ENCODE measurements at regions not wholly inside any gene's neighbourhood (a gene's known extent, or its start where the extent isn't known, plus 50 kb on each side); places are given as distances from the start of the nearest gene placed in this dataset.

GRCh38 chr4:124055896-124056295 lies 656.6 kb downstream of the ANKRD50 start:
- no peaks in the 10 kb centered on the region for H3K36me3 ChIP-seq
- no peak for ATAC-seq
- H3K4me1 ChIP-seq: peaks cover 15% of the 10 kb centered on the region
- H3K9me3 ChIP-seq: no peaks in the 10 kb centered on the region
- H3K4me3 ChIP-seq: no peak overlapping the region
- no peak overlapping the region for H3K27ac ChIP-seq
- intact Hi-C loops (cut with DNase I): no loop called here
- H3K27me3 ChIP-seq (ENCODE audit: low read depth): no peaks in the 10 kb centered on the region
- DNase-seq: no peak
- TF ChIP-seq CTCF (IDR thresholded peaks at IDR 0.05): no peak

GRCh38 chr4:124060261-124060918 lies 652.1 kb downstream of the ANKRD50 start:
- Histone ChIP-seq H3K27ac (peak overlapping the region; percentile 75), H3K9me3 (no peaks in the 10 kb centered on the region), H3K4me1 (peaks cover 27% of the 10 kb centered on the region), H3K4me3 (no peak overlapping the region), H3K27me3 (ENCODE audit: low read depth) (no peaks in the 10 kb centered on the region), H3K36me3 (no peaks in the 10 kb centered on the region)
- ATAC-seq: peak; percentile 74 to 86
- no peak for TF ChIP-seq CTCF (IDR thresholded peaks at IDR 0.05)
- no peak for DNase-seq
- intact Hi-C loops (cut with DNase I): no loop called here

GRCh38 chr4:124061413-124061812 lies 651.1 kb downstream of the ANKRD50 start:
- H3K4me1 ChIP-seq: peaks cover 27% of the 10 kb centered on the region
- no peak for TF ChIP-seq CTCF (IDR thresholded peaks at IDR 0.05)
- H3K9me3 ChIP-seq: no peaks in the 10 kb centered on the region
- no peaks in the 10 kb centered on the region for H3K36me3 ChIP-seq
- no peak overlapping the region for H3K4me3 ChIP-seq
- no peak for ATAC-seq
- intact Hi-C loops (cut with DNase I): no loop called here
- DNase-seq: no peak
- peak overlapping the region; percentile 69 for H3K27ac ChIP-seq
- H3K27me3 ChIP-seq (ENCODE audit: low read depth): no peaks in the 10 kb centered on the region

- Histone ChIP-seq H3K4me3 (no peak overlapping the region), H3K27me3 (ENCODE audit: low read depth) (no peaks in the 10 kb centered on the region), H3K4me1 (peaks cover 17% of the 10 kb centered on the region), H3K27ac (no peak overlapping the region), H3K9me3 (peaks cover 9% of the 10 kb centered on the region), H3K36me3 (no peaks in the 10 kb centered on the region)
- intact Hi-C loops (cut with DNase I): no loop called here
- ATAC-seq (no peak), DNase-seq (no peak)
- TF ChIP-seq CTCF (IDR thresholded peaks at IDR 0.05): no peak
Measured at GRCh38 chr4:124065422-124065821, 647.1 kb downstream of the ANKRD50 start.

- no peak for TF ChIP-seq CTCF (IDR thresholded peaks at IDR 0.05)
- ATAC-seq: no peak
Measured at GRCh38 chr4:124065936-124066335, 646.6 kb downstream of the ANKRD50 start.

More at GRCh38 chr4:124065936-124066335, 646.6 kb downstream of the ANKRD50 start:
- Histone ChIP-seq H3K9me3 (peaks cover 14% of the 10 kb centered on the region), H3K36me3 (no peaks in the 10 kb centered on the region), H3K4me1 (peaks cover 11% of the 10 kb centered on the region), H3K27ac (no peak overlapping the region), H3K4me3 (no peak overlapping the region), H3K27me3 (ENCODE audit: low read depth) (no peaks in the 10 kb centered on the region)
- intact Hi-C loops (cut with DNase I): no loop called here
- DNase-seq: no peak

All from lower lobe of right lung (tissue), 2 donors.